HUDEP-2 (cell line): ENCODE measurements at regions not wholly inside any gene's neighbourhood (a gene's known extent, or its start where the extent isn't known, plus 50 kb on each side); places are given as distances from the start of the nearest gene placed in this dataset.
"Not testable (repeated sequence)": the region's sequence is repeated elsewhere in the genome, so short reads cannot be mapped to it uniquely, and the experiment has no call there.

Source experiments
- DNase-seq, 76 experiments: peaks; one replicate each; lab custom pipeline; 2025; ENCODE audit not compliant: unreplicated experiment in 76 of 76; lab: John Stamatoyannopoulos, UW

DNA sequence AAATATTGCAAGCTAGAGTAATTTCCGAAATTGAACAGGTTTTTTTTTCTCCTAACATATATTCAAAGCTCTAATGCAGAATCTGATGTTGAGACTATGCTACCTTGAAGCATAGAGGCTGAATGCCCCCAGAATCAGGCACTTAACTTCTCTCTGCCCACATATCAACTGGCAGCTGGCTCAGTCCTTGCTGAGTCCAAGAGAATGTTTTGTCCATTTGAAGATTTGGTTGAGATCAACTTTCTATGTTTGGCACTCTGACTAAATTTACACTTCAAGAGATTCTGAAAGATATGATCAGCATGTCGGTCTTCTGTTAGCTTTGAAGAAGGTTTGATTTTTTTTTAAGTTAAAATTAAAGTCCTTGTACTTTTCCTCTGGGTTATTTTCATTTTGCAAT lies 1298.1 kb downstream of the EPHA7 start:
- DNase-seq, result no peak

DNA sequence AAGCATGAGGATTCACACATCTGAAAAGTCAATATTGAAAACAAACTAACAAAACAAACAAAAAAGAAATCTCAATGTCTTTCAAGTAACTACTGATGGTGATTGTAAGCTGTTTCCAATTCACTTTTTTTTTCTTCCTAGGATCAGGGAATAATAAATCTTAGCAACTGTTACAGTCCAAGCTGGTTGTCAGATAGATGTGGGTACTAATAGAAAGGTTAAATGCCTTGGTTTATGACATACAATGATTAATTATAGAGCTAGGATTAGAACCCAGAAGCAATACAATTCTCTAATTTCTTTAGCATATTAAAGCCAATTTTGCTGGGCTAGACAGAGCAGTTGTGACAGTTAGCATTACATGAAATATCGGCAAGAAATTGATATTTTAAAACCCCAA lies 1301.6 kb downstream of the EPHA7 start:
- no peak for DNase-seq

DNA sequence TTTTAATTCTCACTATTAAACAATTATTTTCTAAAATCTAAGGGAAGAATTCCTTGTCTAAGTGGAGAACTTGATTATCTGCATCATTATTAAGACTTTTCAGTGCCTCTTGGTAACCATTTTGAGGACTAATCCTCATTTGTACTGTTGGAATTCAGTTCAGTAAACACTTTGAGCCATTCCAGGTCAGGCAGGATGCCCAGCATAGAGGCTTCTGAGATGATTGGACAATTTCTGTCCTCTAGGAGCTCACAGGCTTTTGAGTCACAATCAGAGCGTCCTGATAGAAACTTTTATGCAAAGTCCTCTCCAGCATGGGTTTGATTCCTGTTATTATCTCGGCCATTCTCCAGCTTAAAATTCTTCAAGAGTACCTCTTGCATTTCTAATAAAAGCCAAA lies 1304.6 kb downstream of the EPHA7 start:
- no peak for DNase-seq

GRCh38 chr6:92114091-92114675 lies 1305.2 kb downstream of the EPHA7 start:
- no peak for DNase-seq

DNA sequence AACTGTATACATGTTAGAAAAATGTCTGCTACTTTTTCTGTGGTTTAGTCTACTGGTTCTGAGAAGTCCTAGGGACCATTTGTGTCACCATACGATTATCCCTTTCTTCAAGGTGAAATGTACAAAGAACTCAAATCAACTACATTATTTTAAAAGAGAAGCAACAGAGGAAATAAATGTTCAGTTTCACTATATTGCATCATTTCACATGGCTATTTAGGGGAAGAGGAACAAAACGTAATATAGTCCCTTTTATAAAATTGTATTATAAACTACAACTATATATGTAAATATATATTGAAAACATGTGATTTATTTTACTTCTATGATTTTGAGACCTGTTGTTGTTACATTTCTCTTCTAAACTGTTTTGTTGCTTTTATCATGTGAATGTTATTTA lies 1308.0 kb downstream of the EPHA7 start:
- no peak for DNase-seq

GRCh38 chr6:92110403-92110802 lies 1309.0 kb downstream of the EPHA7 start:
- no peak for DNase-seq

DNA sequence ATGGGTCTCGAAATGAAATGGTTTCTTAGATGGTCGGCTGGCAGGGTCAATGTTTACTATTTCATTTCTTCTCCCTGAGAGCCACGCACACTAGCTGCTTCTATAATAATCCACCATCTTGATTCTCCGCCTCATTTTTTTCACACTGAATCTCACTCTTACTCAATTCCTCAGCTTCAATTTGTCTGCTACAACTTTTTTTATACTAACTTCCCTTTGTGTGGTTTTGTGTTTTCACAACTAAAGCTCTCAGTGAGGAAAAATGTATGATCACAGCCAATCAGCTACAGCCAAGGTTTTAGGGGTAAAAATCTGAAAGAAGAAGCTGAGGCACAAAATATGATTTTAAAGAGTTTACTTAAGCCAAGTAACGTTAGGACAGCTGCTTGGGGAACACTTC lies 1309.4 kb downstream of the EPHA7 start:
- DNase-seq, result no peak

DNA sequence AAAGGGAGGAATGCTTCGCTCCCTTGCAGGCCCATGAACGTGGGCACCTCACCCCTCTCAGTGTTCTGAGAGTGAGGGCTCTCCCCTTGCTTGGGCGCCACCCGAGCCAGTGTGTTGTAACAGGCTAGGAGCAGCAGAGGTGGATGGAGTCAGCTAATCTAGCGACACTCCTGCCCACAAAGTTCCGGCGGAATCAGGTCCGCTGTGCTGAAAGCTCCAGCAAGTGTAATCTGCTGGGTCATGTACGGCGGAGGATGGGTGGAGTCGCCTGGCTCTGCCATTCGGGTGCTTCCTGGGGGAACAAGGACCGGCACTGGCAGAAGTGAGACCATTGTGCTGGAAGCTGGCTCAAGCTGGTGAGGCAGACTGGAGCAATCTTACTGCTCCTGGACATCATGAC lies 1310.1 kb downstream of the EPHA7 start:
- no peak for DNase-seq

- no peak for DNase-seq
These were observed 1332.6 kb downstream of the EPHA7 start for GRCh38 chr6:92086750-92087149.

DNA sequence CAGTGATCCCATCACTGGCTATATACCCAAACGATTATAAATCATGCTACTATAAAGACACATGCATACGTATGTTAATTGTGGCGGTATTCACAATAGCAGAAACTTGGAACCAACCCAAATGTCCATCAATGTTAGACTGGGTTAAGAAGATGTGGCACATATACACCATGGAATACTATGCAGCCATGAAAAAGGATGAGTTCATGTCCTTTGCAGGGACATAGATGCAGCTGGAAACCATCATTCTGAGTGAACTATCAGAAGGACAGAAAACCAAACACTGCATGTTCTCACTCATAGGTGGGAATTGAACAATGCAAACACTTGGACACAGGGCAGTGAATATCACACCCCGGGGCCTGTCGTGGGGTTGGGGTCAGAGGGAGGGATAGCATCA lies 1335.4 kb downstream of the EPHA7 start:
- DNase-seq, result not testable (repeated sequence)

DNA sequence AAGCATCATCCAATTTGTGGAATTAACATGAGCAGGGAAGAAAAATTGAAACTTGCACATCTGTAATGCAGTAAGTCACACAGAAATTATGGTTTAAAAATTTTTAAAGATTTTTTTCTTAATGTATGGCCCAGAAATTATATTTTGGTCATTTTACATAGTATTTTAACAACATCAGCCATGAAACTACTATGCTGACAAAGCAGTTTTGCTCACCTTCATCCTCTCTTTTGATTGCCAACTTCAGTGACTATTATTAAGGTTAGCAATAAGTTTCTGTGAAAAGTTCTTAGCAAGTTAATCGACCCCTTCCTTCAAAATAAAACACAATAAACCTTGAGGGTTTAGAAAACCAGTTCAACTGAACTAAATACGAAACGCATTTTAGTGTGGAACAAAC lies 1347.0 kb downstream of the EPHA7 start:
- no peak for DNase-seq

DNA sequence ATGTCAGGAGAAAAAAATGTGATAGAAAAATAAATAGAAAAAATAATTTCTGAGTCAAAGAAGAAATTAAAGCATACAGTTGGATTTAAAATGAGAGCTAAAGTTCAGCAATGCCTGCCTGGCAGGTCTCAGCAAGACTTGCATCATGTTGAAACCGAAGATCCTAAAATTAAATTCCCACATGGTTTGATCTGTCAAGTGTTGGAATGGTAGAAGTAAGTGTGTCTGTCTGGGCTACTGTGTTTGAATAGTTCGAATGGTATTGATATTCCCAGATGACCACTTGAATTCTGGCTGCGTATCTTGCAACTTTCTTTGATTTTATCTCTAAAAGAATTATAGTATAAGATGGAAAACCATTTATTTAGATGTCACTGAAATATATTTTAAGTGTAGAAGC lies 1349.6 kb downstream of the EPHA7 start:
- DNase-seq, result no peak

DNA sequence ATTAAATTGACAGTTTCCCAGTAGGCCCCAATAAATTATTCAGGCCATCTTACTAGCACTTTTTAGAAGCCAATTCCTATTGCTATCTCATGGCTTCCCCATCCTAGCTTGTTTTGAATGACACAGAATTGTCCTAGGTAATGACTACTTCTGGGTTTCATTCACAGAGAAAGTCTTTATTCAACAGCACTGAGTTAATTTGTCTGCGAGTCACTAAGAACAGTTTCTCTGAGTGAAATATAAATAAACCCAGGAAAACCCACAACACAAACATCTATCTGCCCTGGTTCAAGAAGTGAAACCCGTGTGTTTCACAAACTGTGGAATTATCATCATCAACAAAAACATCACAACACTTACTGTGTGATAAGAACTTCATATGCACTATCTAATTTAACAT lies 1366.8 kb downstream of the EPHA7 start:
- DNase-seq, result no peak

- DNase-seq, result no peak
These were observed 1369.1 kb downstream of the EPHA7 start for GRCh38 chr6:92050216-92050615.

DNA sequence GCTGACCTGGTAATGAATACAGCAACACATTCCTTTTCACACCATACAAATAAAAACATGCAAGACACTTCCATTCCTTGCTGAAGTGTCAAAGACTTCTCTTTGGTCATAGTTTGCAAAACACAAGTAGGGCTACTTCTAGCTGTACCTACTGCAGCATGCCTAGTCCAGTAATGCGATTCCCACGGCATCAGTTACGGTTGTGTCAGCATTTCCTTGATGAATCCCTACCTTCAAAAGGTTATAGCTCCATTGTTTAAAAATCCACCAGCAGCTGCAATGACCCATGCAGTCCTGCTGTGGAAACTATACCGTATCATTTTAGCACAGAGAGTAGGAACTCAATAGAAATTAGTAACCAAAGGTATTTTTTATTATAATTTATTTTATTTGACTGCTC lies 1371.5 kb downstream of the EPHA7 start:
- no peak for DNase-seq

- DNase-seq, result no peak
These were observed 1372.1 kb downstream of the EPHA7 start for GRCh38 chr6:92047152-92047850.

- DNase-seq, result no peak
These were observed 1375.0 kb downstream of the EPHA7 start for GRCh38 chr6:92044312-92044711.

- DNase-seq, result no peak
These were observed 1375.6 kb downstream of the EPHA7 start for GRCh38 chr6:92043777-92044176.

GRCh38 chr6:92026878-92027277 lies 1392.5 kb downstream of the EPHA7 start:
- no peak for DNase-seq

DNA sequence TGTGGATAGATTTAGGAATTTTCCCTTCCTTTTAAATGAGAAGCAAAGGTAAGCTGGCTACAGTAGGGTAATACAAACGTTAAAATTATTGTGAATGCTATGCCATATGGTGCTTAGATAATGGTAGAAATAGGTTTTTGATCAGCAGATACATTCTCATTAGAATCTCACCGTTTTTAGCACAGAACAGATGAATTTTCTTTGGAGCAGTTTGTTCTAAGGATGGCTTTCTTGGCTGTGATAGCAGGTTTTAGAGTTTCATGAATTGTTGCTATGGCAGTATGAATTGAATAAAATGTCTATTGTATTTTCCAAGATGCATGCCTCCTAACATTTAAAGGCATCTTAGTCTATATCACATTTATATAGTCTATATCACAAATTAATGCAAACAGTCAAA lies 1394.5 kb downstream of the EPHA7 start:
- DNase-seq, result no peak

- no peak for DNase-seq
These were observed 1395.2 kb downstream of the EPHA7 start for GRCh38 chr6:92024110-92024509.

DNA sequence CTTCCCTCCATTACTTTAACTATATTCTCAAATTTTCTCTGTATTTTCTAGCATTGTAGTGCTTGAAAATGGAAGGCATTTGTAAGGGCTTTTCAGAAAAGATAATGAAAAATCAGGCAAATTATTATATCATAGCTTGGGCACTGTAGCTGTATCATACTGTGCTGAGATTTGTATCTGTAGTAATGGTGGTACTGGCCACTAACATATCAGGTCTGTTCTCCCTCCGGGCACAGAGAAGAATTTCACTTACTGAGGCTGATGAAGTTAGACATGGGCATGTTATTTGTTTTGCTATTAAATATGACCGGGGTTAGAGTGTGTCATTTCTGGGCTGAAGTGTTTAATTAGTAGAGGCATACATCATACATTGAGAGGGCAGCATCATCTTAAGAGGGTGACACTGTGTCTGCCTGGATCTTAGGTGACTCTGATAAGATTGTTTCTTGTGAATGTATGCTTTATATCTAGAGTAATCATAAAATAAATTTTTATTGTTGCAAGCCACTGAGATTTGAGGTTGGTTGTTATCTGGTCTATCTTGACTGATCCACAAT lies 1395.9 kb downstream of the EPHA7 start:
- DNase-seq, result no peak
